Activated naive CD4-positive, alpha-beta T cell treated with anti-CD3 and anti-CD28 coated beads, Interleukin-2, amount 10 ng/mL, durations not matched to agents 7 days and 5 days (primary cell): ENCODE measurements at regions not wholly inside any gene's neighbourhood (a gene's known extent, or its start where the extent isn't known, plus 50 kb on each side); places are given as distances from the start of the nearest gene placed in this dataset.

ENCODE experiments used
- CTCF ChIA-PET: fragments of 350-600 bp; sonication (Branson Sonifier 250); formaldehyde crosslinking; loops from one replicate; lab custom pipeline; 2021; ENCODE audit warnings: antibody characterized with exemption; lab: Charles Lee
- DNase-seq: peaks from one replicate; pipeline ENCODE4 v3.0.0-alpha.2; 2020
- H3K27ac Mint-ChIP-seq: one replicate; pipeline ENCODE4 v1.8.0; 2021; ENCODE audit warnings: mild to moderate bottlenecking, moderate library complexity, mixed read lengths
- H3K27me3 Mint-ChIP-seq: one replicate; pipeline ENCODE4 v1.8.0; 2021; ENCODE audit warnings: mild to moderate bottlenecking, mixed read lengths
- H3K36me3 Mint-ChIP-seq: one replicate; pipeline ENCODE4 v1.8.0; 2021; ENCODE audit warnings: mixed read lengths
- H3K4me1 Mint-ChIP-seq: one replicate; pipeline ENCODE4 v1.8.0; 2021; ENCODE audit warnings: mixed read lengths
- H3K4me3 Mint-ChIP-seq: one replicate; pipeline ENCODE4 v1.8.0; 2021; ENCODE audit warnings: mild to moderate bottlenecking, moderate library complexity, mixed read lengths
- H3K9me3 Mint-ChIP-seq: one replicate; pipeline ENCODE4 v1.8.0; 2021; ENCODE audit warnings: mixed read lengths

DNA sequence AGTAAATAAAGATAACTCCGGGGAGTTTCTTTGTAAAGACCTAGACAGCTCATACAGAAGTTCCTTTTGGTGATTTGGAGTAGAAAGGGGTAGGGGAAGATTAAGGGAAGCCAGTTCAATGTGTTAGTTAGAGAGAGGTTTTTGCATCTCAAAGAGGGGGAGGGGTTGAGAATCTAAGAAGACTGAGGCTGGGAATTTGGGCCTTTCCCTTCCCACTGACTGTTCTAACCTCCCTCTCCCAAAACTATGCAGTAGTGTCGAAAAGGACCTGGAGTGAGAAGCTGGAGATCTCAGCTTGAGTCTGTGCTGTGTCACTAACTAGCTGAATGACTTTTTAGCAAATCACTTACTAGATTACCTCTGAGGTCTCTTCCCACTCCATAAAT, 55.7 kb upstream of the CCDC160 start:
- Mint-ChIP-seq H3K9me3 (no peaks in the 10 kb centered on the region), H3K36me3 (peaks cover 8% of the 10 kb centered on the region), H3K27me3 (peaks cover 10% of the 10 kb centered on the region), H3K4me1 (peaks cover 26% of the 10 kb centered on the region), H3K27ac (no peak overlapping the region), H3K4me3 (no peak overlapping the region)
- DNase-seq = no peak
- CTCF ChIA-PET = no interaction called here

DNA sequence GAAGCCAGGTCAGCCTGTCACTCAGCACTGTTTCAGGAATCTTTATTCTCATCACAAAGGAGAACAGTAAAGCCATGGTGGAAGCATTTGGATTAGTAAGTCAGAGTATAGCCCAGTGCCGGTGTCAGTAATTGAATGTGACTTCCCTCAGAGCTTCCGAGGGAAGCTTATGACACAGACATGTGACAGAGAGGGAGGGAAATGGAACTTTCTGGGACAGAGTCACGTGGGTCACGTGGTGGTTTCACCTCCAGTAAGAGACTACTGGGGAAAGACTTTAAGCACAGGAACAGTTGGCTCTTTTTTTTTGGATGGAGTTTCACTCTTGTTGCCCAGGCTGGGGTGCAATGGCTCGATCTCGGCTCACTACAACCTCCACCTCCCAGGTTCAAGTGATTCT, 53.3 kb upstream of the CCDC160 start:
- CTCF ChIA-PET = no interaction called here
- Mint-ChIP-seq H3K4me3 (no peak overlapping the region), H3K9me3 (no peaks in the 10 kb centered on the region), H3K27ac (peak overlapping the region; percentile 33), H3K4me1 (peaks cover 36% of the 10 kb centered on the region), H3K27me3 (peaks cover 6% of the 10 kb centered on the region), H3K36me3 (peaks cover 6% of the 10 kb centered on the region)
- no peak for DNase-seq

DNA sequence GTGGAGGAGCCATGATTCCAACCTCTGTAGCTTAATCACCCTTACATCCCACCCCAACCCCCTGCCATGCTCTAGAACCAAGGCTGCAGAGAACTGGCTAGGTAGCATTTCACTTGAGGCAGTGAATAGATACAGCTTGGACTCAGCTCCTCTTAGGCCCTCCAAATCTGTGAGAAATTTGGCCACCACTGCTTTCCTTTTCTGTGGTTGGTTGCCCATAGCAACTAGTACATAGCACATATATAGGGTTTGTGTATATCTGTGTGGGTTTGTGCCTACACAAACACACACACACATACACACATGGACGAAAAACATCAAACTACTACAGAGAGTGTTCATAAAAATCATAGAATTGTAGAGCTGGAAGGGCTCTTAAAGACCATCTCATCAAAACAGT, 52.0 kb upstream of the CCDC160 start:
- Mint-ChIP-seq H3K4me3 (peak overlapping the region; percentile 44), H3K4me1 (peaks cover 44% of the 10 kb centered on the region), H3K9me3 (no peaks in the 10 kb centered on the region), H3K27ac (peak overlapping the region; percentile 70), H3K36me3 (peaks cover 10% of the 10 kb centered on the region), H3K27me3 (peaks cover 5% of the 10 kb centered on the region)
- DNase-seq = no peak
- CTCF ChIA-PET = interaction anchor here (1.4 kb wide), 1 partner anchor 11 kb away, joined by 5 read pairs; no protein-coding TSS in a partner anchor

DNA sequence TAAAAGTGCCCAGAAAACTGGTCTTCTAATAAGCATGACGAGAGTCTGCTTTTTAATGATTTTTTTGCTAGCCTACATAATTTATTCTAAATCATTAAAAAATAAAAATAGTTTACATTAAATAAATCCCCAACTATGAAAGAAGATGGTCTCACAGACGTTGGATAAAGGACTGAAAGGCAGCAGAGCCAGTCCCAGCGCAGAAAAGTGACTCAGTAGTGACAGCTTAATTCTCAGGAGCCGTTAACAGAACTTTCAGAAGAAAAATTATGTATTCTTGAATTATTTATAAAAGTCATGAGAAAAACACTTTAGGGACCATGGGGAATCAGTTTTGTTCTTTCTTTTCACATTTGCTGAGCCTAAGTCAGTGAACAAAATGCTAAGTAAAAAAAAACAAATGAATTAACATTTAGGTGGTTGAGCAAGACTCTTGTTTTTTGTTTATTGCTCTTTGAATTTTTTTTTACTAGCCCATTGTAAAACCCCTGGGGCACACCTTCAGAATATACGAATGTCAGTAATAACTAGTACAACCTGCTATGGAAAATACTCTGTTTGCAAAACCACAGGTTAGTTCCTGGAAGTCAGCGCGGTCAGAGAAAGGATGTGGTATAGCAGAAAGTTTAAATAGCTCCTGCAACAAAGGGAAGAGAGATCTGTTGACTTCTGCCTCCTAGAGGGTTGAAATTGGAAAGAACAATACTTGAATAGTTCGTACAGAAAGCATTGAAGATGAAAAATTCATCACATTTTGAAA, 50.4 kb upstream of the CCDC160 start:
- no peaks in the 10 kb centered on the region for H3K9me3 Mint-ChIP-seq
- DNase-seq = peak; percentile 79
- CTCF ChIA-PET = interaction anchor here (1.0 to 2.7 kb wide), 6 partner anchors 27 to 263 kb away, joined by 3 to 14 read pairs (median 6); no protein-coding TSS in a partner anchor
- H3K4me3 Mint-ChIP-seq = peak overlapping the region; percentile 72
- H3K27ac Mint-ChIP-seq = peak overlapping the region; percentile 93
- peaks cover 48% of the 10 kb centered on the region for H3K4me1 Mint-ChIP-seq
- H3K36me3 Mint-ChIP-seq = peaks cover 6% of the 10 kb centered on the region
- H3K27me3 Mint-ChIP-seq = no peaks in the 10 kb centered on the region
